HFFc6 (cell line): ENCODE measurements at regions not wholly inside any gene's neighbourhood (a gene's known extent, or its start where the extent isn't known, plus 50 kb on each side); places are given as distances from the start of the nearest gene placed in this dataset.

Experiments used
- DNase-seq: peaks from one replicate; pipeline ENCODE4 v3.0.0-alpha.2; 2018
- H3K27ac Mint-ChIP-seq: 2 replicates; pipeline ENCODE4 v1.8.0; 2020; ENCODE audit warnings: mild to moderate bottlenecking, mixed read lengths
- H3K27me3 Mint-ChIP-seq: 2 replicates; pipeline ENCODE4 v1.8.0; 2021; ENCODE audit warnings: mild to moderate bottlenecking, moderate library complexity, mixed read lengths; ENCODE audit not compliant: insufficient read depth
- H3K36me3 Mint-ChIP-seq: 2 replicates; pipeline ENCODE4 v1.8.0; 2021; ENCODE audit warnings: low read depth, mixed read lengths
- H3K4me1 Mint-ChIP-seq: 2 replicates; pipeline ENCODE4 v1.8.0; 2020; ENCODE audit warnings: low read depth, mixed read lengths
- H3K4me3 Mint-ChIP-seq: 2 replicates; pipeline ENCODE4 v1.8.0; 2020; ENCODE audit warnings: mild to moderate bottlenecking, moderate library complexity, mixed read lengths
- H3K9me3 Mint-ChIP-seq: 2 replicates; pipeline ENCODE4 v1.8.0; 2020; ENCODE audit warnings: mild to moderate bottlenecking, mixed read lengths
- TF ChIP-seq, protein P1 (sequence below): fragments of 200-600 bp; sonication (generic); IDR thresholded peaks from 2 replicates; pipeline ENCODE4 v1.5.0; 2021; ENCODE audit warnings: antibody characterized with exemption, mild to moderate bottlenecking

DNA sequence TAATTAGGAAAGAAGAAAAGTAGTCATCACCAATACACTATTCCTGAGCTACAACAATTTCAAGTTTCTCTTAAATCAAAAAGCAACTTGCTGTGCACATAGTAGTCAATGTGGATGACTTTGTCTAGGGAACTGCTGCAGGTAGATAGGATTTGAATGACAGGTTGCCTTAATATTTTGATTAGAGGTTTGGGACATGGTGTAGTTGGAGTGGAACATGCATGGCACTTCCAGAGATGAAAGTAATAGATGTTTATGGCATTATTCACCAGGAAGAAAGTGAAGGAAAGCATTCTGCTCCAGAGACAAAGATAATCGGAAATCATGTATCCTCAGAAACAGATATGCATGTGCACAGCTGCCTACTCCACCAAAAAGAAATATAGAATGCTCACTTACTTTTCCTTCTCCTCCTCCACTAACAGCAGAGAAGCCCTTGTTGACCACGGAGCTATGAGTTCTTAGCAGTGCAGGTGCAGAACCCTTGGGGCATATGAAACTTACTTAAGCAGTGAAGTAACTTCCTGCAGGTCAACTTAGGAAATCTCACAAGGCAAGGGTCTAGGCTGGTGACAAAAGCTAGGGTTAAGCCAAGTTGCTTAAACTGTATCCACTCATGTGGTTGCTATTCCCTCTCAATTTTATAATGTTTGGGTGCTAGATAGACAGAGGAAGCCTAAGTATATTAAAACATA, 390.8 kb downstream of the HNRNPD start:
- peaks cover 2% of the 10 kb centered on the region; the same call in 1 of the 2 replicates for H3K36me3 Mint-ChIP-seq
- TF ChIP-seq, protein P1, sequence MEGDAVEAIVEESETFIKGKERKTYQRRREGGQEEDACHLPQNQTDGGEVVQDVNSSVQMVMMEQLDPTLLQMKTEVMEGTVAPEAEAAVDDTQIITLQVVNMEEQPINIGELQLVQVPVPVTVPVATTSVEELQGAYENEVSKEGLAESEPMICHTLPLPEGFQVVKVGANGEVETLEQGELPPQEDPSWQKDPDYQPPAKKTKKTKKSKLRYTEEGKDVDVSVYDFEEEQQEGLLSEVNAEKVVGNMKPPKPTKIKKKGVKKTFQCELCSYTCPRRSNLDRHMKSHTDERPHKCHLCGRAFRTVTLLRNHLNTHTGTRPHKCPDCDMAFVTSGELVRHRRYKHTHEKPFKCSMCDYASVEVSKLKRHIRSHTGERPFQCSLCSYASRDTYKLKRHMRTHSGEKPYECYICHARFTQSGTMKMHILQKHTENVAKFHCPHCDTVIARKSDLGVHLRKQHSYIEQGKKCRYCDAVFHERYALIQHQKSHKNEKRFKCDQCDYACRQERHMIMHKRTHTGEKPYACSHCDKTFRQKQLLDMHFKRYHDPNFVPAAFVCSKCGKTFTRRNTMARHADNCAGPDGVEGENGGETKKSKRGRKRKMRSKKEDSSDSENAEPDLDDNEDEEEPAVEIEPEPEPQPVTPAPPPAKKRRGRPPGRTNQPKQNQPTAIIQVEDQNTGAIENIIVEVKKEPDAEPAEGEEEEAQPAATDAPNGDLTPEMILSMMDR = no peak
- peaks cover 38% of the 10 kb centered on the region for H3K9me3 Mint-ChIP-seq
- DNase-seq = no peak
- H3K27me3 Mint-ChIP-seq = no peaks in the 10 kb centered on the region
- H3K27ac Mint-ChIP-seq = no peak overlapping the region
- no peaks in the 10 kb centered on the region for H3K4me1 Mint-ChIP-seq
- no peak overlapping the region for H3K4me3 Mint-ChIP-seq

DNA sequence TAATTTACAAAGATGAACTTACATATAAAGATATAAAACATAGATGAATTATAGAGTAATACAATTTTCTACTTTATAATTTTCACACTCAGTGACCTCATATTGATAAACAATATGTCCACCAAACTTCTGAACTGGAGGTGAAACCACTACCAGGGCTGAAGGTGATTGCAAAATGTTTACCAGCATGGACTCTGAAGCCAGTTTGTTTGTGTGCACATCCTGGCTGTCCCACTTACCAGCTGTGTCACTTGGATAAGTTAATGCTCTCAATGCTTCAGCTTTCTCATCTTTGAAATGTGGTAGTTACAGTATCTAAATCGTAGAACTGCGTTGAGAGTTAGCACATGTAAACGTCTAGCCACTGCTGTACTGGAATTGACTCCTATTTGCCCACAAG, 392.6 kb downstream of the HNRNPD start:
- Mint-ChIP-seq H3K9me3 (peaks cover 32% of the 10 kb centered on the region), H3K4me3 (no peak overlapping the region), H3K36me3 (no peaks in the 10 kb centered on the region; the same call in 1 of the 2 replicates), H3K4me1 (no peaks in the 10 kb centered on the region), H3K27ac (no peak overlapping the region), H3K27me3 (no peaks in the 10 kb centered on the region)
- no peak for DNase-seq
- TF ChIP-seq, protein P1 = no peak

GRCh38 chr4:81974523-81974922, 399.3 kb downstream of the HNRNPD start:
- TF ChIP-seq, protein P1 = no peak
- H3K9me3 Mint-ChIP-seq = peaks cover 32% of the 10 kb centered on the region
- no peak overlapping the region for H3K27ac Mint-ChIP-seq
- DNase-seq = no peak
- H3K4me1 Mint-ChIP-seq = no peaks in the 10 kb centered on the region
- H3K27me3 Mint-ChIP-seq = no peaks in the 10 kb centered on the region
- H3K4me3 Mint-ChIP-seq = no peak overlapping the region
- no peaks in the 10 kb centered on the region for H3K36me3 Mint-ChIP-seq

DNA sequence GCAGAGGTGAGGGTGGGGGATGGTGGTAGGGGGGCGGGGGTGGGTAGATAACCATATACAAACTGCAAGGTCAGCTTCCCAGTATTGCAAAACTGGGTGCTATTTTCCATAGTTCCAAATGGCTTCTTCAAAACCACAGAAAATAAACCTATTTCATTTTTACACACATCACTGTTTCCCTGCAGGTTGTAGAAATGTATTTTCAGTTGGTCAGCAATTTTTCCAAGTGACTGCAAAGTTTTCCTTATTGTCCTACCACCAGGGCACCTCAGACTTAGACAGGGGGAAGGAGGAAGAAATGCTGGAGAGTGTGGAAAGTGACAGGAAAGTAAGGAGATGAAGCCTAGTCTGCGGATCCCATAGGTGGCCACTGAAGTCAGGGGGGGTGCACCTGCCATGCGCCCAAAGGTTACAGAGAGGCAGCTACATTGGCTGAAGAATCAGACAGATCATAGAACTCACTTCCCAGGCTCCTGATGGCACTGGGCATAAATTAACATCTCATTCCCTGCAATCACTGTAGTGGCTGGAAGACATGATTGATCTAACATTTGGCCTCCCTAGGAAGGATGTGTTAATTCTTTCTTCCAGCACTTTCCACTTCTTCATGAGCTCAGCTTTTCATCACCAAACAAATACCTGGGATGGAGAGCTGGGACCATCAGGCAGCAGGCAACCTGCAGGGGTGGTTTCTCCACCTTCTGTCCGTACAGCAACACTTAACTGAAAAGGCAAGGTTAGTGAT, 402.0 kb downstream of the HNRNPD start:
- Mint-ChIP-seq H3K4me3 (no peak overlapping the region), H3K4me1 (no peaks in the 10 kb centered on the region), H3K27ac (no peak overlapping the region), H3K27me3 (no peaks in the 10 kb centered on the region), H3K36me3 (no peaks in the 10 kb centered on the region), H3K9me3 (peaks cover 43% of the 10 kb centered on the region)
- no peak for DNase-seq
- TF ChIP-seq, protein P1 = no peak

GRCh38 chr4:81971061-81971460, 402.7 kb downstream of the HNRNPD start:
- H3K27me3 Mint-ChIP-seq = no peaks in the 10 kb centered on the region
- TF ChIP-seq, protein P1 = no peak
- no peak overlapping the region for H3K4me3 Mint-ChIP-seq
- no peak for DNase-seq
- no peaks in the 10 kb centered on the region for H3K4me1 Mint-ChIP-seq
- no peak overlapping the region for H3K27ac Mint-ChIP-seq
- no peaks in the 10 kb centered on the region for H3K36me3 Mint-ChIP-seq
- H3K9me3 Mint-ChIP-seq = peaks cover 40% of the 10 kb centered on the region
